ENCODE measurements at regions not wholly inside any gene's neighbourhood (a gene's known extent, or its start where the extent isn't known, plus 50 kb on each side); places are given as distances from the start of the nearest gene placed in this dataset.

GRCh38 chr9:129487658-129488483 lies 133.0 kb downstream of the C9orf50 start:
- no peak for DNase-seq (ENCODE audit: low read depth)

DNA sequence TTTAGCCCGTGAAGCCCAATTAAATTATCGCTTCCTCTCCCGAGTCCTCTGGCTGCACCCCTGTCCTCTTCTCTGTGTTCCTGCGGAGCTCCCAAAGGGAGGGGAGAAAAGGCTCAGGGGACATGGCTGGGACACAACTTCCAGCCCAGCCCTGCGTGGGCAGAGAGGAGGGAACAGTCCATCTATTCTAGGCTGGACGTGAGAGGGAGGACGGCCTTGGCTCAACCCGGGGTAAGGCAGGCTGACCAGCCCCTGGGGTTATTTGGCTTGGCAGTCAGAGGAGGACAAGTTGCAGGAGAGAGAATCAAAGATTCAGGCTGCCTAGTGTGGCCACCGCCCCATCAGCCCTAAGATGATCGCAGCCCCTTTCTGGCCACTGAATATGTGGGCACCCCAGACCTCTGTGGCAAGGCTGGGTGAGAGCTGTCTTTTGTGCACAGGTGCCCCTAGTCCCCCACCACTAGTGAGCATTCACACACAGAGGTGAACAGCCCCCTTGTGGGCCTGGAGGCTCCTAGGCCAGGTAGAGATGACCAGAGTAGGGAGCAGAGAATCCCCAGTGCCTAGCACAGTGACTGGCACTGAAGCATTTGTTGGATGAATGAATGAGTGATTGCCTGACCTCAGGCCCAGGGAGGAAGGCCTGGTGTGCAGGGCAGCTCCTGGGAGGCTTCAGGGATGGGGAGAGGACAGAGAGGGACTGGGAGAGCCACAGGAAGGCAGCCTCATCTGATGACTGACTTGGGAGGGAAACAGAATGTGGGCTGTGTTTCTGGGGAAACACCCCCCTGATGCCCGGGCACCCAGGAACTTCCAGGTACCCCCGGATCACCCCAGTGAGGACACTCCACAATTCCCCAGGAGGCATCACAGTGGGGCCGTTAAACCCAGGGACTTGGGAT lies 133.9 kb downstream of the C9orf50 start:
- DNase-seq (ENCODE audit: low read depth): no peak

GRCh38 chr9:129485145-129485774 lies 135.6 kb downstream of the C9orf50 start:
- DNase-seq (ENCODE audit: low read depth): no peak

DNA sequence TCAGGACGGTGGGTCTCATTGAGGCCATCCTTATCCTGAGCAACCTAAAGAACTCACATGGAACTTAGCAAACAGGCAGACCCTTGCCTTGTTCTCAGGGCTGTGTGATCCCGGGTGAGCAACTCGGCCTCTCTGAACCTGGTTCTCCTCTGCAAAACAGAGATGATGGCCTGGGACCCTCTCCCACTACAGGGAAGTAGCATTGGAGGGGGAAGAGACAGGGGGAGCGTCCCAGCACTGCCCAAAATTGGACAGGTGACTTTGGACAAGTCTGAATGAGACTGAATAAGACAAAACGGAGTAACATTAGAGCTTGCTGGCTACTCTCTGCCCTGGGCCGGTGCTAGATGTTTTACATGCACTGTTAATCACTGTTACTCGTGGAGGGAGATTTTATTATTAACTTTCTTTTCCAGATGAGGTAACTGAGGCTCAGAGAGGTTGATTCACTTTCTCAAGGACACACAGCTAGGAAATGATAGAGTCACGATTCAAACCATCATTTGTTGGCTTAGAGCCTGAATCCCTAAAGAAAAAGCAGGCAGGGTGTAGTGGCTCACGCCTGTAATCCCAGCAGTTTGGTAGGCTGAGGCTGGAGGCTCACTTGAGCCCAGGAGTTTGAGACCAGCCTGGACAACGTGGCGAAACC lies 136.4 kb downstream of the C9orf50 start:
- no peak for DNase-seq (ENCODE audit: low read depth)

GRCh38 chr9:129483415-129484351 lies 137.2 kb downstream of the C9orf50 start:
- no peak for DNase-seq (ENCODE audit: low read depth)

- DNase-seq (ENCODE audit: low read depth): no peak
Measured at GRCh38 chr9:129482521-129483414, 138.1 kb downstream of the C9orf50 start.

- DNase-seq (ENCODE audit: low read depth): no peak
Measured at GRCh38 chr9:129481810-129482511, 138.9 kb downstream of the C9orf50 start.

- DNase-seq (ENCODE audit: low read depth): no peak
Measured at GRCh38 chr9:129481424-129481809, 139.5 kb downstream of the C9orf50 start.

GRCh38 chr9:129480745-129481144 lies 140.2 kb downstream of the C9orf50 start:
- no peak for DNase-seq (ENCODE audit: low read depth)

- DNase-seq (ENCODE audit: low read depth): no peak
Measured at GRCh38 chr9:129480227-129480626, 140.7 kb downstream of the C9orf50 start.

DNA sequence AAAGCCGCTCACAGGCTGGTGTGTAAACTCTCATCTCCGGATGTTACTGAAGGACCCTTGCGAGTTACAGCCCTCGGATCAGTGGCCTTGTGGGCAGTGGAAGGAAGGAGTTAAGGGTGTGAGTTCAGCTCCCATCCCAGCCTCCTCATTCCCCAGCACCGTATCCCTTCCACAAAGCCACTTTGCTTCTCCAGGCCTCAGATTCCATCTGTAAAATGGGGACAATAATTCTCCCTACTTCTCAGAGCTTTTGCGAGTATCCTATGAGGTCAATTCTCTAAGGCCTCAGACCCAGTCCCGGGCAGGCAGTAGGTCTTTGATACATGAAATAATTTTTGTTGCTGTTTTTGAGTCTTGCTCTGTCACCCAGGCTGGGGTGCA lies 141.3 kb downstream of the C9orf50 start:
- DNase-seq (ENCODE audit: low read depth): no peak

GRCh38 chr9:129478961-129479630 lies 141.8 kb downstream of the C9orf50 start:
- no peak for DNase-seq (ENCODE audit: low read depth)

GRCh38 chr9:129478461-129478860 lies 142.4 kb downstream of the C9orf50 start:
- no peak for DNase-seq (ENCODE audit: low read depth)

DNA sequence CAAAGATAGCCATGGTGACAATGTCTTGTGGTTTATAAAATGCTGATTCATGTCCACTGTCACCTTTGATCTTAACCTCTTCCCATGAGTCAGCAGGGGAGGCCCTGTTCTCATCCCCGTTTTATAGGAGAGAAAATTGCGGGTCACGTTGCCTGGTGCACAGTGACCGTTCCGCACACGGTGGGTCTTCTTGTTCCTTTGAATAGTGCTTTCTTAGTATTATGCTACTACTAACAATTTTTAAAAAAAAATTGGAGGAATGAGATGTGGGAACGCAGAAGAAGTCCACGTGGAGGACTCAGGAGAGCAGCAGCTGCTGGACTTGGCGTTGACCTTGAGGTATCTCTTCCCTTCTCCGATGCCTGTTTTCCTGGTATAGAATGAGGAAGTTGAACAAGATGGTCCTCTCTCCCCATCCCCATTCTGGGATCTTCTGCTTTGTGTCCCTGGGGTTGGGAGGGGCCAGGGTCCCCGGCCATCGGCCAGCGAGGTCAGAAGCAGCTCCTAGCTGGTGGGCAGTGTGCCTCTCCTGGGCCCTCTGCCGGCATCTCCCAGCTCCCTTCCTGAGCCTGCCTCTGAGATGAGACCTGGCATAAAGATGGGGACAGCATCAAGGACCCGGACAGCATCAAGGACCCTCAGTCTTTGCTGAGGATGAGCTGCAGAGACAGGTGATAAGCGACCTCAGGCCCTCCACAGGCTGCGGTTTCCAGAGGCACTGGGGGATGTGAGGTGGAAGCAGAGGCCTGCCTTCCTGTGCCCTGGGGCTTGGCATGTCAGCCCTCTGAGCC lies 143.9 kb downstream of the C9orf50 start:
- no peak for DNase-seq (ENCODE audit: low read depth)

DNA sequence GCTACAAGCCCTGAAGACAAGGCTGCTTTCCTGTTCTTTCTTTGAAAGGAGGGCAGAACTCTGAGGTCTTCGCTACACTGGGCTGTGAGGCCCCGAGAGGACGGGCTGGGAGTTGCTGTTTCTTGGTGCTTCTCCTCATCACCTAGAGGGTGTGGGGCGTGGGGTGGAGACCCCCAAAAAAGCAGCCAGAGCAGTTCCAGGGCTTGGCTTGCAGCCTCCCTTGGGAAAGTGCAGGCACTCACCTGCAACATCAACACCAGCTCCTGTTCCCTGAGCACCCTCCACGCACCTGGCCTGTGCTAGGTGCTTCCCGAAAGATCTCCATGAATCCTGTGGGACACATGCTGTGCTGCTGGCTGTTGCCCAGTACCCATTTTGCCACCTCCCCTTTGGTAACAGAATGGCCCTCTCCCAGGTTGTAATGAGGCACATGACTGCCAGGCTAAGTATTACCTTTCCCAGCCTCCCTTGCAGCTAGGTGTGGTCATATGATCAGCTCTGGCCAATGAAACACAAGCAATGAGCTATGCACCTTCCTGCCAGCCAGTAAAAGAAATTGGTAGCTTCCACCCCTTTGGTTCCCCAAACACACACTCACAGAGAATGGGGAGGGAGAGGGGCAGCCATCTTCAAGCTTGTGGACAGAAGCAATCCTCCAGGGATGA lies 146.0 kb downstream of the C9orf50 start:
- no peak for DNase-seq (ENCODE audit: low read depth)

DNA sequence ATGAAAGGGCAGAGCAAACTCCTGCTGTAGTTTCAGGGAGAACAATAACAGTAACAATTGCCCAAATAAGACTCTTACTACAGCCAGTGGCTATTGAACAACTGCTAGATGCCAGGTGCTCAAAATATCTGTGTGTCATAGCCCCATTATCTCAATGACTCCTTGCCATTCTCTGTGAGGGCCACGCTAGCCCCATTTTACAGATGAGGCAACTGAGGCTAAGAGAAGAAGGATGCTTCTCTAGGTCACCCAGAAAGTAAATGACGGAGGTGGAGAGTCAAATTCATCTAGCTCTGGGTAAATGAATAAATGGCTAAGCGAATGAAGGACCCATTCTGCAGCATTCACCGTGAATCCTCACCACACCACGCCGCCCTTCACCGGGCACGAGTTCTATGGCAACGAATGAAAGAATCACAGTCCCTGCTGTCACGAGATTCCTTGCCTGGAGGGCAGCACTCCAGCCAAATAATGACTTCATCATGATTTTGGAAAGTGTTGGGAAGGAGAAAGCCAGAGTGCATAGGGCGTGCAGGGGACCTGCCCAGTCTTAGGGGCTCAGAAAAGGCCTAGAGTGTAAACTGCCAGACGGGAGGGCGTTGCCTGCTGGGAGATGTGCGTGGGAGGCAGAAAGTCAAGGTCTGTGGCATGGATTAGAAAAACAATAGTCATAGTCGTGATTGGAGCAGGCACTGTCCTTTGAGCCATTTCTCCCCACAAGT lies 147.2 kb downstream of the C9orf50 start:
- no peak for DNase-seq (ENCODE audit: low read depth)

DNA sequence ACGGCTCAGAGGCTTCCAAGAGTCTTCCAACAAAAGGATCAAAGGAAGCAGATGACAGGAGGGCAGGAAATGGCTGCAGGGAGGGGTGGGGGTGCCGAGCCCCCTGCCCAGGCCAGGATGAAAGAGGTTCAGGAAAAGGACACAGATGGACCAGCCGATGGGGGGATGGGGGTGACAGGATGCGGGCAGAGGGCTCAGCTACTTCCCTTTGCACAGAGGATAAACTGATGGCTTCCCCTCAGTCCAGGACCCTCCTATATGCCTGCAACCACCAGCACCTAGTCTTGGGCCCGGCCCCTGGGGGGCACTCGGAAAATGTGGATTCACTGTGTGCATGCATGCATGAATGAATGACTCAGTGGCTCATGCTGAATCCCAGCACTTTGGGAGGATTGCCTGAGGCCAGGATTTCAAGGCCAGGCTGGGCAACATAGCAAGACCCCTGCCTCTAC lies 148.2 kb downstream of the C9orf50 start:
- no peak for DNase-seq (ENCODE audit: low read depth)

Measured in non-pigmented ciliary epithelial cell (primary cell).